Neuron (in vitro differentiated cells): ENCODE measurements at regions not wholly inside any gene's neighbourhood (a gene's known extent, or its start where the extent isn't known, plus 50 kb on each side); places are given as distances from the start of the nearest gene placed in this dataset.

ENCODE experiments used
- H2AFZ ChIP-seq: one replicate; pipeline ENCODE4 v1.6.1; 2013; ENCODE audit warnings: low read depth, mild to moderate bottlenecking, inconsistent platforms, low read length, moderate library complexity
- H3K27me3 ChIP-seq: one replicate; pipeline ENCODE4 v1.6.1; 2013; ENCODE audit warnings: low read length; ENCODE audit not compliant: insufficient read depth
- H3K36me3 ChIP-seq: one replicate; pipeline ENCODE4 v1.6.1; 2013; ENCODE audit warnings: low read length; ENCODE audit not compliant: insufficient read depth
- H3K4me1 ChIP-seq: one replicate; pipeline ENCODE4 v1.6.1; 2013; ENCODE audit warnings: low read length; ENCODE audit not compliant: insufficient read depth
- H3K4me3 ChIP-seq: 2 replicates; pipeline ENCODE4 v1.5.1; 2013; ENCODE audit warnings: mild to moderate bottlenecking, low read length, moderate library complexity
- H3K9me3 ChIP-seq: one replicate; pipeline ENCODE4 v1.6.1; 2013; ENCODE audit warnings: low read length

DNA sequence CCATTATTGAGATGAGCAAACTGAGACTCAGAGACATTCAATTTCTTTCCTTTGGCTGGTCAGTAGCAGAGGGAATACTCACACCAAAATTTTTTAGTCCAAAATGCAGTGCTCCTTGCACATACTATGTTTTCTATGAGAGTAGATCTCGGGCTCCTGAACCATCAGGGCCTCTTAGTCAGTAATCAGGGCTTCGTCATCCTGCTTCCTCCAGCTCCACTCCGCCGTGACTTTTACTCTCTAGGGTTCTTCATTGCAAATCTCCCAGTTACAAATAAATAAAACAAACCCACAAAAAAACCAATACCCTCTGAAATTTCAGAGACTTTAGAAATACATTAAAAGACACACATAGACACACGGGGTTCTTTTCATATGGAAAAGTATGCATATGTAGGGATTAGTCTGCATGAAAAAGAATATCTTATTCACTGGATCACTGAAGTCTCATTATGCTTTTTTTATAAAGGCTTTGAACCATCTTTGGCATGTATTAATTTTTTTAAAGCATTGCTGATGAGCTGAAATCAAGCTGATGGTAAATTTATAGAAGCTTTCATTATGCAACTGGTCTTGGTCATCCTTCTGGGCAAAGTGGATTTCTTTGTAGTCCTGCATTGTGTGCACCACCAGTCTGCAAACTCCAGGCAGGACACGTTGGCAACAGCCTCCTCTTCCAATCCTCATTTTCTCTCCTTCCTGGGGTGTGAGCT, 235.0 kb downstream of the ICOS start:
- Histone ChIP-seq H3K4me3 (no peak overlapping the region), H3K9me3 (no peaks in the 10 kb centered on the region), H3K27me3 (no peaks in the 10 kb centered on the region), H3K4me1 (peaks cover 16% of the 10 kb centered on the region), H3K36me3 (no peaks in the 10 kb centered on the region), H2AFZ (peak overlapping the region; percentile 0)

DNA sequence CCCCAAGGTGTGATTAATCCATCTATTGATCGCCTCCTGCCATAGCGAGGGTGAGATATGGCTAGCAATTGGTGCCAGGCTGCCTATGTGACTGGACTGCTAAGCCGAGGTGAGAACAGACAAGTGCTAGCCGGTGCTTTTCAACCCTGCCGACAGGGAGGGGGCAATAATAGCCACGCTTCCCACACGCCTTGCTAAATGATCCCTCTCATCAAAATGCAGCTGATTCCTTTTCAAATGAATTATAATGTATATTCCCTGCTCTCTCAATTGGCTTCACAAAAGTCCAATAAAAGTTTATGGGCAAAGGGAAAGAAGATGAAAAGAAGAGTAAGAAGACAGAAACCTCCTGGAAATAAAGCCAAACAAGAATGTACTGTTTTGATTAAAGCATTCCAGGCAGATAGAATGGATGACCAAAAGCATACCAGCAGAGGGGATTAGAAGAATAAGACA, 235.6 kb downstream of the ICOS start:
- H2AFZ ChIP-seq, result peak overlapping the region; percentile 0
- no peak overlapping the region for H3K4me3 ChIP-seq
- H3K36me3 ChIP-seq, result no peaks in the 10 kb centered on the region
- H3K9me3 ChIP-seq, result no peaks in the 10 kb centered on the region
- no peaks in the 10 kb centered on the region for H3K27me3 ChIP-seq
- peaks cover 16% of the 10 kb centered on the region for H3K4me1 ChIP-seq

DNA sequence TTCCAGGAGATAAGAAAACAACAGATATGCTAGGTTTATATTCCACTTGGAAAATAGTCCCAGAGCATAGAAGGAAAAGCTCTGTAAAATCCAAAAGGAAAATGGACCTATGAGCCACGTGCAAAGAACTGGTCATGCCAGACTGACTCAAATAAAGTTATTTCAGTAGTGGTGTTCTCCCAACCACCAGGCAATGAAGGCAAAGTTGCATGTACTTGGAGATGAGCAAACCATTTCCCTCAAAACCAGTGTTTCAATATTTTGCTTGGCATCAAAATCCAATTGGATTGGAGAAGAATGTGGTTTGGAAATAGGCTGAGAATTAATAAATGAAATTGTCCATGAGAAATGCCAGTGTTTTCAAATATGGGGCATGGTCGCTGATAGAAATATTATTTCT, 237.5 kb downstream of the ICOS start:
- H3K9me3 ChIP-seq, result no peaks in the 10 kb centered on the region
- no peak overlapping the region for H3K4me3 ChIP-seq
- H2AFZ ChIP-seq, result no peak overlapping the region
- H3K27me3 ChIP-seq, result no peaks in the 10 kb centered on the region
- H3K36me3 ChIP-seq, result no peaks in the 10 kb centered on the region
- peaks cover 18% of the 10 kb centered on the region for H3K4me1 ChIP-seq

DNA sequence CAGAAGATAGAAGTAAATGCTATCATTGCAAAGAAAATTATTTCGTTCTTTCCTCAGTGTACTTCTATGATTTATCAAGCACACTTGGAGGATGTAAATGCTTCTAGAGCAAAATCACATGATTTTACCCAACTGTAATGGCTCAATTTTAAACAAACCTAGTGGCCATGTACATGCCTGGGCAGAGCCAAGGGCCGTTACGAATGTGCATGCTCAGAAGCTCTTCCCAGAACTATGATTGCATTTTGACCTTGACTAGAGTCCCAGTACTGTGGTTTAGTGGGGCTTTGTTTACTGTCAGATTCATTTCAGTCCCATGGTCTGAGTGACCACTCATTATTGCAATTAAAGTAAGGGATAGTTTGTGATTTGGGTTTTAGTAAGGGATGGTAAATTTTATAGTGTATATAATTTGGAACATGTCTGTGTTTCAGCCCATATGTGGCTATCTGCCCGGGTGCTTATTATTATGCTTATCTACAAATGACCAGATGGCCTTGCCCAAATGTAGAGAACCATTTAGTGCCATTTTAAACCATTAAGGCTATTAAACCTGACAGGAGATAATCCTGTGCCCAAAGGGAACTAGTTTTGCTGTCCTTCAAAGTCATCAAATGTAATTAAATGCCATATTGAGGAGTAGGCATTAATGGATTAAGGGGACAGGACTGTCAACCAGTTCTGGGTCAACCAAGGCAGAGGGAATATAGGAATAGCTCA, 239.1 kb downstream of the ICOS start:
- no peaks in the 10 kb centered on the region for H3K27me3 ChIP-seq
- peaks cover 23% of the 10 kb centered on the region for H3K4me1 ChIP-seq

DNA sequence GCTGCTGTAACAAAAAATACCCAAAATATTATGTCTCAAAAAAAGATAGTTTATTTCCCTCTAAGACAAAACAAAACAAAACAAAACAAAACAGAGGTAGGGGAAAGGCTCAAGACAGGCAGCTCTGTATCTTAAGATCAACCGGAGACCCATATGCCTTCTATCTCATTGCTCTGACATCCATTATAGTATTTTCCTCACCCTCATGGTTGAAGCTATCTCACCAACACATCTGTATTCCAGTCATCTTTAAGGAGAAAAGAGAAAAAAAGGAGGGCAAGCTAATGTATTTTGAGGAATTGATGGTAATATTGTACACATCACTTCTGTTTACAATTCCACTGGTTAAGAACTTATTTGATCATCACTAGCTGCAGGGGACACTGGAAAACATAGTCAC, 239.7 kb downstream of the ICOS start:
- Histone ChIP-seq H3K27me3 (no peaks in the 10 kb centered on the region), H2AFZ (no peak overlapping the region)

More for the DNA sequence above, 239.1 kb downstream of the ICOS start:
- H2AFZ ChIP-seq, result no peak overlapping the region
- no peaks in the 10 kb centered on the region for H3K9me3 ChIP-seq
- H3K36me3 ChIP-seq, result no peaks in the 10 kb centered on the region
- no peak overlapping the region for H3K4me3 ChIP-seq

DNA sequence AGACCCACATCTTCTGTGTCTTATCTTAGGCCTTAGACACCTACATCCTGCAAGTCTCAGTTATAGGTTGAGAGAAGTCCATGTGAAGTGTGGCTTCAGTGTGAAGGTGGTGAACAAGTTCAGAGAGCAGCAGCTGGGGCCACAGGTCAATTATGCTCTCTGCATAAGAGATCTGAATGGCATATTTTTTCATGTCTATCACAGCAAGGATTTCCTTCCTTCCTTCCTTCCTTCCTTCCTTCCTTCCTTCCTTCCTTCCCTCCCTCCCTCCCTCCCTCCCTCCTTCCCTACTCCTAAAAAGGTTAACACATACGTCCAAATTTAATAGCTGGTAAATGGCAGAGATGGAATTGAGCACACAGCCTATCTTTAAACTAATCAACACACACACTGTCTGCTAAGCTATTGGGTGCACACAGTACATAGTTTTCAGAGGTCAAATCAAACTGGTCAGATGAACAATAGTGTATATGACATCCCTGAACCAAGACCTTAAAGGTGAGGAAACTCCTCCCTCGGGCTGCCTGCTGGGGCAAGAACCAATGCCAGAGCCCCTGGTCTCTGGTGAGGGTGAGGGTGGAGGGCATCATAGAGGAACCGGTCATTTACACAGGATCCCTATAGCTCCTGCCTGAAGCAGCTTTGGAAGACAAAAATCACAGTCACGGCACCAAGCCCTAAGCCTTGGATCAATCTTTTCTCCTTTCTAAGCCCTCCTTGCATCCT, 240.9 kb downstream of the ICOS start:
- peaks cover 16% of the 10 kb centered on the region for H3K4me1 ChIP-seq
- H3K27me3 ChIP-seq, result no peaks in the 10 kb centered on the region

More for the DNA sequence above, 239.7 kb downstream of the ICOS start:
- H3K4me3 ChIP-seq, result no peak overlapping the region
- H3K4me1 ChIP-seq, result peaks cover 26% of the 10 kb centered on the region
- no peaks in the 10 kb centered on the region for H3K36me3 ChIP-seq
- H3K9me3 ChIP-seq, result no peaks in the 10 kb centered on the region

DNA sequence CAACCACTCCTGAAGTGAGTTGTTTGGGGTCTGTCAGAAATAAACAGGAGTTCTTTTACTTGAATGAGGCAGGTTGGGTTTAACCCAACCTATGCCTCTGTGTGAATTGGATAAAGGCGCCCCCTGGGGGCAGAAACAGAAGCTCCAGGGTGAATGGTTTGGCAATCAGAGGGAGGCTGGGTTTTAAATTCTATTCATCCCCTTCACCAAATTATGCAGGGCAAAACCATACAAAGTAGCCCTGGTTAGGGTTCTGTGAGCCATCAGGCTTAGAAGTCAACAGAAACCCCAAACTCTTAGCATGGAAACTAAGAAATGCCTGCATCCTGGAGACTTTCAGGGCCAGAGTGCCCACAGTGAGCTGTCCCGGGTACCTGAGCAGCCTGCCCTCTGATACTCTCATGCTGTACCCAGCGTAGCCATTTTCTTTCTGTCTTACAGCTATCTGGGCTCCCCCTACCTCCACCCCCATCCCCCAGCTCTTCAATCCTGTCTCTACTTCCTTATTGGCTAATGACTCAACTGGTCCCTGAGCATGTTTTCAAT, 241.5 kb downstream of the ICOS start:
- H3K4me3 ChIP-seq, result no peak overlapping the region
- no peak overlapping the region for H2AFZ ChIP-seq
- no peaks in the 10 kb centered on the region for H3K27me3 ChIP-seq
- no peaks in the 10 kb centered on the region for H3K9me3 ChIP-seq
- H3K36me3 ChIP-seq, result no peaks in the 10 kb centered on the region
- peaks cover 13% of the 10 kb centered on the region for H3K4me1 ChIP-seq

More for the DNA sequence above, 240.9 kb downstream of the ICOS start:
- no peaks in the 10 kb centered on the region for H3K36me3 ChIP-seq
- no peak overlapping the region for H3K4me3 ChIP-seq
- no peaks in the 10 kb centered on the region for H3K9me3 ChIP-seq
- no peak overlapping the region for H2AFZ ChIP-seq

DNA sequence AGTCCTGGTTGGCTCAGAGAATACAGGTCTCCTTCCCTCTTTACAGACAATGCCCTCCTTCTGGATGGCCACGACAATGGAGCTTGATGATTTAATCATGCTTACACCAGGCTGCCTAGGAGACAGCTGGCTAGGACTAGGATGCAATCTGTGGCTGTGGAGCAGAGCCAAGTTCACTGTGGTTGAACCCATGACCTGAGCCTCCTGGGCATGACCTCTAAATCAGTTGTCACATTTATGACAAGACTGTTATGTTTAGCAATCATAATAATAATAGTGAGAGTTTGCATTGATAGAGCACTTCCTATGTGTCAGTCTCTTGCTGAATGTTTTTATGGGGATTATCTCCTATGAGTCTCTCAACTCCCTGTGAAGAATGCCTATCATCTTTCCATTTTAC, 244.1 kb downstream of the ICOS start:
- Histone ChIP-seq H3K9me3 (no peaks in the 10 kb centered on the region), H3K4me3 (no peak overlapping the region), H3K36me3 (no peaks in the 10 kb centered on the region), H2AFZ (no peak overlapping the region), H3K27me3 (no peaks in the 10 kb centered on the region), H3K4me1 (peaks cover 10% of the 10 kb centered on the region)

DNA sequence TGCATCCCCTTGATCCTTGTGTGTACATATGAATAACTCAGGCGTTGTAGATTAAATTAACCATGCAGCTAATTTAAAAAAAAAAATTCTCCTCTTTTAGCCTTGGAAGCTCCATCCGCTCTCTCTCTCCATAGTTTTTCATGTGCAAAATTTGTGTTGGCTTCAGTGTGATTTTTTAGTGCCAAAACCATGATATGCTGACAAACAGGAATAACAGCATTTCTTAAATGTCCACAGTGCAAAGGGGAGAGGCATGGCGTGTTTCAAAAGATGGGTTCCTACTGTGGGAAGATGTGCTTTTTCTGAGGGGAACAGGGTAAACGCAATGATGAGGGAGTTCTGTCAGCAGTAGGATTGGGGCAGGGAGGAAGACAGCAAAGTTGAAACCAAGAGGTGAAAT, 247.0 kb downstream of the ICOS start:
- H2AFZ ChIP-seq, result no peak overlapping the region
- H3K9me3 ChIP-seq, result no peaks in the 10 kb centered on the region
- no peaks in the 10 kb centered on the region for H3K27me3 ChIP-seq
- no peak overlapping the region for H3K4me3 ChIP-seq
- H3K36me3 ChIP-seq, result no peaks in the 10 kb centered on the region
- H3K4me1 ChIP-seq, result peaks cover 12% of the 10 kb centered on the region

DNA sequence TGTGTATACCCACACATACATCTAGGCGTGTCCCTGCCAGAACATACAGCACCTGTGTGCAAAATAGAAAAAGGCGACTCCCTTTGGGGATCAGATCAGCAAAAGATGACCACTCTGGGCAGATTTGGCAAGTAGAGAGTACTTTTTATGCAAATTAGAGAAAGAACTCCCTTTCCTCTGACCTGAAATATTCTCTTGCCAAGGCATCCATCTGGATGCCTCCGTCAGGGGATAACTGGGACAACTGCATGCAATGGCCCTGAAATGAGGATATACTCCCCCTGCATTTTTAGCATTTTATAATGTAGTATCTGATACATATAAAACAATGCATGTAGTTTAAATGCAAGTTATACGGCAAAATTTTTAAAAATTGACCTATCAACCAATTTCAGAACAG, 247.7 kb downstream of the ICOS start:
- H3K27me3 ChIP-seq, result no peaks in the 10 kb centered on the region
- H3K4me3 ChIP-seq, result no peak overlapping the region
- H2AFZ ChIP-seq, result no peak overlapping the region
- H3K4me1 ChIP-seq, result peaks cover 12% of the 10 kb centered on the region
- no peaks in the 10 kb centered on the region for H3K36me3 ChIP-seq
- no peaks in the 10 kb centered on the region for H3K9me3 ChIP-seq

DNA sequence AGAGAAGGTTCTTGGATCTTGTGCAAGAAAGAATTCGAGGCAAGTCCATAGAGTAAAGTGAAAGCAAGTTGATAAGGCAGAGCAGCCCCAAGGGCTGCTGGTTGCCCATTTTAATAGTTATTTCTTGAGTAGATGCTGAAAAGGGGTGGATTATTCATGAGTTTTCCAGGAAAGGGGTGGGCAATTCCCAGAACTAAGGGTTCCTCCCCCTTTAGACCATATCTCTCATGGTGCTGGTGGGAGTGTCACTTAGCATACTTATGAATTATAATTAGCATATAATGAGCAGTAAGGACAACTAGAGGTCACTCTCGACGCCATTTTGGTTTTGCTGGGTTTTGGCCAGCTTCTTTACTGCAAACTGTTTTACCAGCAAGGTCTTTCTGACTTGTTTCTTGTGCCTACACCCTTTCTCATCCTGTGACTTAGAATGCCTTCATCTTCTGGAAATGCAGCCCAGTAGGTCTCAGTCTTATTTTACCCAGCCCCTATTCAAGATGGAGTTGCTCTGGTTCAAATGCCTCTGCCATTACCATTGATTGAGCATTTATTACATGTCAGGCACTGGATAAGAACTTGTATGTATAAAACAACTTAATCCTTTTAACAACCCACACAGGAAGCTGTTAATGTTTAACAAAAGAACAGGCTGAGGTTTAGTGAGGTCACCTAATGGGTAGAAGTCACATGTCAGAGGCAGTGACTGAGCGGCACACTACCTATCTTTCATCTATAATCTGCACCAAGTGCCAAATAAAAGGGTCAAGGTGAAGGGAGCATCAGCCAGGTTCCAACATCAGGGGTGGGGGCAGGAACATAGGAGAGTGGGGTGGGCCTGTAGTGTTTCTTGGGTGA, 250.9 kb downstream of the ICOS start:
- H3K4me1 ChIP-seq, result peaks cover 4% of the 10 kb centered on the region
- H3K27me3 ChIP-seq, result no peaks in the 10 kb centered on the region
- no peaks in the 10 kb centered on the region for H3K9me3 ChIP-seq
- no peaks in the 10 kb centered on the region for H3K36me3 ChIP-seq
- no peak overlapping the region for H2AFZ ChIP-seq
- H3K4me3 ChIP-seq, result no peak overlapping the region

DNA sequence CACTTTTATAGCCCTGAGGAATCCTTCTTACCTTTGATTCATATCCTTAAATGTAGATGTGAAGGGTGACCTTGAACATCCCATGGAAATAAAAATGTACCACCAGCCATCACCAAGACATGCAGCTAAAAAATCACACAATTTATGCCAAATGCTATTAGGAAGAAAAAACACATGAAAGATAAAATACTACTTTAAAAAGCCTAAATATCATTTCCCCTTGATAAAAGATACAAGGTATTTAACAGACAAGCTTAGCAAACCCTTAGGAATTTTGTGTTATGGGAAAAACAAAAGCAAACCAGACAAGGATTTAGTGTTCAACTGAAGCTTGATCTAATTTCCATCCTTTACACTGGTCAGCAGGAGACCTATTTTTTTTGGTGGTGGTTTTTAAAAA, 255.0 kb downstream of the ICOS start:
- H3K27me3 ChIP-seq, result no peaks in the 10 kb centered on the region
- peaks cover 10% of the 10 kb centered on the region for H3K4me1 ChIP-seq
- H3K9me3 ChIP-seq, result no peaks in the 10 kb centered on the region

More for the DNA sequence above, 255.0 kb downstream of the ICOS start:
- no peak overlapping the region for H3K4me3 ChIP-seq
- H3K36me3 ChIP-seq, result no peaks in the 10 kb centered on the region
- H2AFZ ChIP-seq, result no peak overlapping the region
